Prostate gland (tissue), 1 donor: ENCODE measurements at regions not wholly inside any gene's neighbourhood (a gene's known extent, or its start where the extent isn't known, plus 50 kb on each side); places are given as distances from the start of the nearest gene placed in this dataset.
"Not testable (repeated sequence)": the region's sequence is repeated elsewhere in the genome, so short reads cannot be mapped to it uniquely, and the experiment has no call there.

Experiments used
- POLR2A ChIP-seq: fragments of 450-650 bp; IDR thresholded peaks from one replicate; pipeline ENCODE4 v1.6.1; 2016; ENCODE audit warnings: antibody characterized with exemption, mild to moderate bottlenecking
- POLR2AphosphoS5 ChIP-seq: sonication (generic); formaldehyde crosslinking; IDR thresholded peaks from one replicate; pipeline ENCODE4 v1.6.1; 2017; ENCODE audit warnings: antibody characterized with exemption

DNA sequence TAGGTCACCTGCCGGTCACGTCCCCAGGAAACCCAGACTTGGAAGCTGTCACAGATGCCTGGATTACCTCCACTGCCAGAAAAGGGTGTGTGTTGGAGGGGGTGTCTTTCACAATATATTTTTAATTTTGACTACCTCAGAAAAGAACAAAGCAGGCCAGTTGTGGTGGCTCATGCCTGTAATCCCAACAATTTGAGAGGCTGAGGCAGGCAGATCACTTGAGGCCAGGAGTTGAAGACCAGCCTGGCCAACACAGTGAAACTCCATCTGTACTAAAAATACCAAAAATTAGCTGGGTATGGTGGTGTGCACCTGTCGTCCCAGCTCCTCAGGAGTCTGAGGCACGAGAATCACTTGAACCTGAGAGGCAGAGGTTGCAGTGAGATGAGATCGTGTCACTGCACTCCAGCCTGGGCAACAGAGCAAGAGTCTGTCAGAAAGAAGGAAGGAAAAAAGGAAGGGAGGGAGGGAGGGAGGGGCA, 81.6 kb upstream of the FGF3 start:
- TF ChIP-seq POLR2A, POLR2AphosphoS5: not testable (repeated sequence)
